ENCODE measurements at regions not wholly inside any gene's neighbourhood (a gene's known extent, or its start where the extent isn't known, plus 50 kb on each side); places are given as distances from the start of the nearest gene placed in this dataset.
"Not testable (repeated sequence)": the region's sequence is repeated elsewhere in the genome, so short reads cannot be mapped to it uniquely, and the experiment has no call there.

GRCh38 chr13:31403711-31404110 lies 203.9 kb downstream of the B3GLCT start:
- not testable (repeated sequence) for TF ChIP-seq CTCF (IDR thresholded peaks at IDR 0.05); POLR2A (IDR thresholded peaks at IDR 0.05; ENCODE audit: low read depth)

Measured in esophagus muscularis mucosa (tissue), 3 donors.